A549 (cell line): ENCODE measurements at regions not wholly inside any gene's neighbourhood (a gene's known extent, or its start where the extent isn't known, plus 50 kb on each side); places are given as distances from the start of the nearest gene placed in this dataset.

Experiments used
- CEBPB ChIP-seq, 2 experiments: fragments of >200 bp in 1 of 2; sonication (Bioruptor Twin) in 1 of 2; formaldehyde crosslinking in 1 of 2; IDR thresholded peaks; 2 replicates each; pipeline ENCODE4 v1.6.1; 2012 to 2016
- EP300 ChIP-seq, 2 experiments: fragments of >200 bp; sonication (Bioruptor Twin); formaldehyde crosslinking; IDR thresholded peaks; 2 replicates in 1 of 2; 3 replicates in 1 of 2; pipeline ENCODE4 v1.6.1; 2016 to 2017
- FOSL2 ChIP-seq, 2 experiments: fragments of 450-650 bp in 1 of 2; fragments of >200 bp in 1 of 2; sonication (Bioruptor Twin) in 1 of 2; formaldehyde crosslinking; IDR thresholded peaks; 2 replicates each; pipeline versions ENCODE4 v1.5.0 to v1.6.1; 2016 to 2020; ENCODE audit warnings: mild to moderate bottlenecking in 1 of 2, moderate library complexity in 1 of 2
- JUN ChIP-seq, 2 experiments: fragments of >200 bp; sonication (Bioruptor Twin); formaldehyde crosslinking; IDR thresholded peaks; 2 replicates in 1 of 2; 3 replicates in 1 of 2; pipeline ENCODE4 v1.6.1; 2016 to 2017
- NR3C1 ChIP-seq: fragments of >200 bp; sonication (Bioruptor Twin); formaldehyde crosslinking; IDR thresholded peaks from 3 replicates; pipeline ENCODE4 v1.6.1; 2017
- RFX5 ChIP-seq: fragments of 450-650 bp; IDR thresholded peaks from 2 replicates; pipeline ENCODE4 v1.7.1; 2014; ENCODE audit warnings: antibody characterized with exemption, mild to moderate bottlenecking, moderate library complexity
- TF ChIP-seq, protein P1 (sequence below): IDR thresholded peaks from 2 replicates; pipeline ENCODE4 v1.6.1; 2012; ENCODE audit warnings: low read depth, borderline replicate concordance
- TF ChIP-seq, protein P2 (sequence below): fragments of 150-350 bp; IDR thresholded peaks from 2 replicates; pipeline ENCODE4 v1.6.1; 2014; ENCODE audit warnings: low read depth, mild to moderate bottlenecking, low read length
- TF ChIP-seq, protein P3 (sequence below): fragments of >200 bp; sonication (Bioruptor Twin); formaldehyde crosslinking; IDR thresholded peaks from 3 replicates; pipeline ENCODE4 v1.5.1; 2016

DNA sequence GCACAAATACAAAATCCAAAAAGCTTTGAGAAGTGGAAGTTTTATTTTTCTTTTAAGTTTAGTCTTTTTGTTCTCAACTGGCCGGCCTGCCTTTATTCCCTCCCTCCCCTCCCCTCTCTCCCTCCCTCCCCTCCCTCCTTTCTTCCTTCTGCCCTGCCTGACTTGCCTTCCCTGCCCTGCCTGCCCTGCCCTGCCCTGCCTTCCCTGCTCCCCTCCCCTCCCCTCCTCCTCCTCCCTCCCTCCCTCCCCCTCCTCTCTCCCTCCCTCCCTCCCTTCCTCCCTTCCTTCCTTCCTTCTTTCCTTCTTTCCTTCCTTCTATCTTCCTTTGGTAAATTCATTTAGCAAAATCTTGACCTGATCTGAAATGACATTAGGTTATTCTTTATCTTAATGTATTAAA lies 69.8 kb upstream of the LIMCH1 start:
- TF ChIP-seq CEBPB (IDR thresholded peaks at IDR 0.05), result no peak
- TF ChIP-seq, protein P1, sequence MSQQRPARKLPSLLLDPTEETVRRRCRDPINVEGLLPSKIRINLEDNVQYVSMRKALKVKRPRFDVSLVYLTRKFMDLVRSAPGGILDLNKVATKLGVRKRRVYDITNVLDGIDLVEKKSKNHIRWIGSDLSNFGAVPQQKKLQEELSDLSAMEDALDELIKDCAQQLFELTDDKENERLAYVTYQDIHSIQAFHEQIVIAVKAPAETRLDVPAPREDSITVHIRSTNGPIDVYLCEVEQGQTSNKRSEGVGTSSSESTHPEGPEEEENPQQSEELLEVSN, result no peak
- no peak for TF ChIP-seq RFX5
- TF ChIP-seq, protein P2, sequence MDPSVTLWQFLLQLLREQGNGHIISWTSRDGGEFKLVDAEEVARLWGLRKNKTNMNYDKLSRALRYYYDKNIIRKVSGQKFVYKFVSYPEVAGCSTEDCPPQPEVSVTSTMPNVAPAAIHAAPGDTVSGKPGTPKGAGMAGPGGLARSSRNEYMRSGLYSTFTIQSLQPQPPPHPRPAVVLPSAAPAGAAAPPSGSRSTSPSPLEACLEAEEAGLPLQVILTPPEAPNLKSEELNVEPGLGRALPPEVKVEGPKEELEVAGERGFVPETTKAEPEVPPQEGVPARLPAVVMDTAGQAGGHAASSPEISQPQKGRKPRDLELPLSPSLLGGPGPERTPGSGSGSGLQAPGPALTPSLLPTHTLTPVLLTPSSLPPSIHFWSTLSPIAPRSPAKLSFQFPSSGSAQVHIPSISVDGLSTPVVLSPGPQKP, result no peak
- no peak for TF ChIP-seq JUN (IDR thresholded peaks at IDR 0.05)
- TF ChIP-seq, protein P3, sequence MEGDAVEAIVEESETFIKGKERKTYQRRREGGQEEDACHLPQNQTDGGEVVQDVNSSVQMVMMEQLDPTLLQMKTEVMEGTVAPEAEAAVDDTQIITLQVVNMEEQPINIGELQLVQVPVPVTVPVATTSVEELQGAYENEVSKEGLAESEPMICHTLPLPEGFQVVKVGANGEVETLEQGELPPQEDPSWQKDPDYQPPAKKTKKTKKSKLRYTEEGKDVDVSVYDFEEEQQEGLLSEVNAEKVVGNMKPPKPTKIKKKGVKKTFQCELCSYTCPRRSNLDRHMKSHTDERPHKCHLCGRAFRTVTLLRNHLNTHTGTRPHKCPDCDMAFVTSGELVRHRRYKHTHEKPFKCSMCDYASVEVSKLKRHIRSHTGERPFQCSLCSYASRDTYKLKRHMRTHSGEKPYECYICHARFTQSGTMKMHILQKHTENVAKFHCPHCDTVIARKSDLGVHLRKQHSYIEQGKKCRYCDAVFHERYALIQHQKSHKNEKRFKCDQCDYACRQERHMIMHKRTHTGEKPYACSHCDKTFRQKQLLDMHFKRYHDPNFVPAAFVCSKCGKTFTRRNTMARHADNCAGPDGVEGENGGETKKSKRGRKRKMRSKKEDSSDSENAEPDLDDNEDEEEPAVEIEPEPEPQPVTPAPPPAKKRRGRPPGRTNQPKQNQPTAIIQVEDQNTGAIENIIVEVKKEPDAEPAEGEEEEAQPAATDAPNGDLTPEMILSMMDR, result no peak
- no peak for TF ChIP-seq FOSL2 (IDR thresholded peaks at IDR 0.05)
- no peak for TF ChIP-seq FOSL2 (CRISPR knock-in tag; IDR thresholded peaks at IDR 0.05)
- TF ChIP-seq EP300 (IDR thresholded peaks at IDR 0.05), result no peak
- TF ChIP-seq NR3C1, result no peak
